Breast epithelium (tissue), 4 donors: ENCODE measurements at regions not wholly inside any gene's neighbourhood (a gene's known extent, or its start where the extent isn't known, plus 50 kb on each side); places are given as distances from the start of the nearest gene placed in this dataset.

ENCODE experiments used
- DNase-seq, 2 donors: peaks; one replicate each; pipeline ENCODE4 v3.0.0-alpha.2; 2019; ENCODE audit warnings: low spot score in 2 of 2
- H3K27ac ChIP-seq, 2 donors: fragments of 200-600 bp; sonication (generic) in 1 of 2; one replicate each; pipeline ENCODE4 v1.5.1; 2016 to 2019; ENCODE audit warnings: mild to moderate bottlenecking in 1 of 2
- H3K27me3 ChIP-seq, 2 donors: fragments of 200-600 bp; sonication (generic) in 1 of 2; one replicate each; pipeline versions ENCODE4 v1.5.1 to v1.6.0; 2017 to 2019; ENCODE audit warnings: control low read depth in 1 of 2, mild to moderate bottlenecking in 1 of 2
- H3K36me3 ChIP-seq: fragments of 200-600 bp; one replicate; pipeline ENCODE4 v1.5.1; 2019
- H3K4me1 ChIP-seq, 2 donors: fragments of 200-600 bp; sonication (generic); one replicate each; pipeline ENCODE4 v1.5.1; 2016 to 2019; ENCODE audit warnings: control low read depth in 1 of 2
- H3K4me3 ChIP-seq, 3 donors: fragments of 200-600 bp; sonication (generic); 1 replicate in 2 of 3; 2 replicates in 1 of 3; pipeline ENCODE4 v1.5.1; 2016 to 2019; ENCODE audit warnings: mild to moderate bottlenecking in 3 of 3, moderate library complexity in 2 of 3
- H3K9me3 ChIP-seq, 2 donors: fragments of 200-600 bp; sonication (generic) in 1 of 2; one replicate each; pipeline ENCODE4 v1.5.1; 2016 to 2019; ENCODE audit warnings: control low read depth in 1 of 2
- POLR2A ChIP-seq: fragments of 450-650 bp; IDR thresholded peaks from one replicate; pipeline ENCODE4 v1.6.1; 2016; ENCODE audit warnings: antibody characterized with exemption, mild to moderate bottlenecking, moderate library complexity
- POLR2AphosphoS5 ChIP-seq, 3 donors: sonication (generic); formaldehyde crosslinking; IDR thresholded peaks; one replicate each; pipeline ENCODE4 v1.6.1; 2017; ENCODE audit warnings: antibody characterized with exemption in 3 of 3
- intact Hi-C: fragments of 100-400 bp; cut with DNase I; formaldehyde crosslinking; loops from one replicate; pipeline ENCODE4 v1.15.1; 2023; ENCODE audit warnings: low total_unique reads
- TF ChIP-seq, protein P1 (sequence below), 3 donors: fragments of 450-650 bp; IDR thresholded peaks; one replicate each; pipeline ENCODE4 v1.5.1; 2016 to 2017; ENCODE audit warnings: antibody characterized with exemption in 3 of 3, mild to moderate bottlenecking in 3 of 3, moderate library complexity in 3 of 3

DNA sequence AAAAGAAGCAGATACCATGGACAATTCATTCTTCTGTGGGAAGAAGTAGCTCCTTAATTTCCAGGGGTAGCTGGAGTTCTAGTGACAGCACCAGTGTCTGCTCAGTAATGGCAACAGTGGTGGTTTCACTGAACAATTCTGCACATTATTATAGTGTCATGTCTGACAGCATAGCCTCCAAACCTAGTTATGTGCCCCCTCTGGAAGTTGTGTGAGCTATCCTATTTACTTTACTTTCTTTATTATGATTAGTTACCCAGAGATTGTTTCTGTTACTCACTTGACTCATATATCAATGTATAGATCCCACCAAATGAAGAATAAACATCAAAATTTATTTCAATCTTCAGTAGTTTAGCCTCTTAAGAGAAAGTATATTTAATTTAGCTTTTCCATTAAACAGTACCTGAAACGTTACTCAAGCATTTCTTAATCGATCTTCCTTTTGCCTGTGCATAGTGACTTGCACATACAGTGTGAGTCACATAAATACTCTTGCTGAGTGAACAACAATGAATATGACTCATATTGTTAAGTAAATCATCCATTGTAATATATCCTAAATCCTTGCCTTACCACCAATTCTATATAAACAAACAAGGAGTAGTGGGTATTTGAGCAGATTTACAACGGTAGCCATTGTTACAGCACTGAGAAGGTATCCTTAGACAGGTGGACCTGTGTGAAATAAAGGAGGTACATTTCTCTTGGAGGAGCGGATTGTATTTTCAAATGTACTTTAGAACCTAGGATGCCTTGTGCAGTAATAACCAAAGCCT is 534.7 kb downstream of the ANKRD50 start:
- H3K4me3 ChIP-seq = no peak overlapping the region
- no peak overlapping the region for H3K27ac ChIP-seq
- H3K36me3 ChIP-seq = no peaks in the 10 kb centered on the region
- H3K9me3 ChIP-seq = no peaks in the 10 kb centered on the region
- intact Hi-C loops = no loop called here
- H3K4me1 ChIP-seq = no peaks in the 10 kb centered on the region
- no peaks in the 10 kb centered on the region for H3K27me3 ChIP-seq
- DNase-seq = no peak
- TF ChIP-seq POLR2A = no peak
- no peak for TF ChIP-seq POLR2AphosphoS5 (IDR thresholded peaks at IDR 0.05)
- TF ChIP-seq, protein P1, sequence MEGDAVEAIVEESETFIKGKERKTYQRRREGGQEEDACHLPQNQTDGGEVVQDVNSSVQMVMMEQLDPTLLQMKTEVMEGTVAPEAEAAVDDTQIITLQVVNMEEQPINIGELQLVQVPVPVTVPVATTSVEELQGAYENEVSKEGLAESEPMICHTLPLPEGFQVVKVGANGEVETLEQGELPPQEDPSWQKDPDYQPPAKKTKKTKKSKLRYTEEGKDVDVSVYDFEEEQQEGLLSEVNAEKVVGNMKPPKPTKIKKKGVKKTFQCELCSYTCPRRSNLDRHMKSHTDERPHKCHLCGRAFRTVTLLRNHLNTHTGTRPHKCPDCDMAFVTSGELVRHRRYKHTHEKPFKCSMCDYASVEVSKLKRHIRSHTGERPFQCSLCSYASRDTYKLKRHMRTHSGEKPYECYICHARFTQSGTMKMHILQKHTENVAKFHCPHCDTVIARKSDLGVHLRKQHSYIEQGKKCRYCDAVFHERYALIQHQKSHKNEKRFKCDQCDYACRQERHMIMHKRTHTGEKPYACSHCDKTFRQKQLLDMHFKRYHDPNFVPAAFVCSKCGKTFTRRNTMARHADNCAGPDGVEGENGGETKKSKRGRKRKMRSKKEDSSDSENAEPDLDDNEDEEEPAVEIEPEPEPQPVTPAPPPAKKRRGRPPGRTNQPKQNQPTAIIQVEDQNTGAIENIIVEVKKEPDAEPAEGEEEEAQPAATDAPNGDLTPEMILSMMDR (IDR thresholded peaks at IDR 0.05) = no peak

DNA sequence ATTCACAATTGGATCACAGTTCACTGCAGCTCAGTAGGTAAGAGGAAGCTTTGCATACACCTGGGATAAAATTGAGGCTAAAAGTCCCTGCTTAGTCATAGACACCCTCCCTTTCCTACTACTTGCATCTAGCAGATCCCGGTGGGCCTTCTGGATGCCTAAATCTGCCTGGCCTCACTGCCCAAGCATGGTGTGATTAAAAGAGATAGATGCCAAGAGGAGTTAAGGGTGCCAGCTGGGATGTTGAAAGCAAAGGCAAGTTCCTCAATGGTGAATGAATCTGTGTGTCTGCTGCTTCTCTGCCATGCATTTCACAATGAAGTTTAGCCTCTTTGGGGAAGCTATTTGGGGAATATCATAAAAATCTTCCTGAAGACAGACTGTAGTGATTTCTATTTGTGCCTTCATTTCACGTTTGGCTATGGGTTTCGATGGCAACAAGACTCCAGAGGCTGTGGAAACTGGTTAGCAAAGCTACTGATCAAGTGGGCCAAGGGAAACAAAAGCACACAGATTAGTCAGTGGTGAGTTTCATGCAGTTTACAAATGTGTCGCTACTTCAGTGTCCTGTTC is 534.0 kb downstream of the ANKRD50 start:
- no peak overlapping the region for H3K4me3 ChIP-seq
- TF ChIP-seq POLR2A (no peak), POLR2AphosphoS5 (IDR thresholded peaks at IDR 0.05) (no peak)
- TF ChIP-seq, protein P1 (IDR thresholded peaks at IDR 0.05) = no peak

DNA sequence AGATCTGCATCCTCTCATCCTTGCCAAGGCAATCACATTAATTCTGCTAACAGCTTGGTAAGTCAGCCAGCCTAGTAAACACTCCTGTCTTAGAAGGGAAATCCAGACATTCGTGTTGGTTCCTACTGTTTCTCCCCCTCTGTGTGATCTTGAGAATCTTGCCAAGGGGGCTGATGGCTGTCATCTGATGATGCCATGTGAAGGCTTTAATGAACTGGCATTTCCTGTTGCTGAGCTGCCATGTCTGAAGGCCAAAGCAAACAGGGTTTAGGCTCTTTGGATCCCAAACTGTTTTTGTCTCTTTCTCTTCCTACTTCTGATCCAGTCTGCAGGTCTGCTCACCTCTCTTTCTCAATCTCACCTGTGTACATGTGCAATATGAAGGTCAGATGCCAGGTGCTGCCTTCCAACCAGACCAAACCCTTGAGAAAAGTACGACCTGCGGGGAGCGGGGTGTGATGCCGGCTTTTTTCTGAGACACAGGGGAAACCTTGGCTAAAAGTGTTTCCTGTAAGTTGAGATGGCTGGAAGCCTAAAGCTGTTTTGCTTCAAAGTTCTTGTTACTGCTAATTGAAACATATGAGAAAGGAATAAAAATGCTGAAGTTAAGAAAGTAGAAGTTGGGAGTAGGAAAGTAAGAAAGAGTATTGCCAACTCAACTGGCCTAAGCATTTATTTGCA is 532.9 kb downstream of the ANKRD50 start:
- no peak overlapping the region for H3K27ac ChIP-seq
- DNase-seq = no peak
- intact Hi-C loops = no loop called here
- H3K4me3 ChIP-seq = no peak overlapping the region
- H3K27me3 ChIP-seq = no peaks in the 10 kb centered on the region
- H3K36me3 ChIP-seq = no peaks in the 10 kb centered on the region
- H3K4me1 ChIP-seq = no peaks in the 10 kb centered on the region
- H3K9me3 ChIP-seq = no peaks in the 10 kb centered on the region
- TF ChIP-seq POLR2A (no peak), POLR2AphosphoS5 (IDR thresholded peaks at IDR 0.05) (no peak)
- TF ChIP-seq, protein P1 (IDR thresholded peaks at IDR 0.05) = no peak

More for the DNA sequence above, 534.0 kb downstream of the ANKRD50 start:
- no peak for DNase-seq
- Histone ChIP-seq H3K27ac (no peak overlapping the region), H3K36me3 (no peaks in the 10 kb centered on the region), H3K9me3 (no peaks in the 10 kb centered on the region), H3K27me3 (no peaks in the 10 kb centered on the region), H3K4me1 (no peaks in the 10 kb centered on the region)
- intact Hi-C loops = no loop called here

DNA sequence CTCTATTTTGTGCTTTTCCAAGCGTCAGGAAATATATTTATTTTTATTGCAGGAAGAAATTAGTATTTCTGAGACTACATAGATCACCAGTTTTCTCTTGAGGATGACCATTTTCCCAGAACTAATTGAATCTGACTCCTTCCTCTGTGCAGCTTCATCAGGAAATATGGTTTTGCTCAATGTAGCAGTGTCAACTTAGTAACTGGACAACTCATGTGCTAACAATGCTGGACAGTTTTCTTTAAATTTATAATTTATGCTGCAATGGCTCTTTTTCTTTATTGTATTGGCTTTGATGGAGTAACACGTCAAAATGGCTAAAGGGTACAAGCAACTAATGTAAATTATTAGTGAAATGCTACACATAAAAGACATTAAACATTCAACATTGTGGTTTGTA is 531.5 kb downstream of the ANKRD50 start:
- intact Hi-C loops = no loop called here
- no peak for DNase-seq
- Histone ChIP-seq H3K4me1 (no peaks in the 10 kb centered on the region), H3K27me3 (no peaks in the 10 kb centered on the region), H3K27ac (no peak overlapping the region), H3K9me3 (no peaks in the 10 kb centered on the region), H3K36me3 (no peaks in the 10 kb centered on the region), H3K4me3 (no peak overlapping the region)
- TF ChIP-seq POLR2A (no peak), POLR2AphosphoS5 (IDR thresholded peaks at IDR 0.05) (no peak)
- TF ChIP-seq, protein P1 (IDR thresholded peaks at IDR 0.05) = no peak

DNA sequence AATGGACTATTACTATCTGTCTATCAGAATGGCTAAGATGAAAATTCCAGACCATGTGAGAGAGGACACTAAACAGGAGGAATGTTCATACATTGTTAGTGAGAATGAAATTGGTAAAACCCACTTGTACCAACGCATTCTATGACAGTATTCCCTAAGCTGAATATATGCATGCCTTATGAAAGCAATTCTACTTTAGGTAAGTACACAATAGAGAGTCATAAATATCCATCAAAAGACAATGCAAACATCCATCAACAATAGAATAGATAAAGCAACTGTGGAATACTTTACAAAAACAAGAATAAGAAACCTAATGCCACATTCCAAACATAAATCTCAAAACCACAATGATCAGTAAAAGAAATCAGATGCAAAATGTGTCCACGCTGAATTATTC is 529.3 kb downstream of the ANKRD50 start:
- Histone ChIP-seq H3K4me1 (no peaks in the 10 kb centered on the region), H3K4me3 (no peak overlapping the region), H3K27ac (no peak overlapping the region), H3K9me3 (no peaks in the 10 kb centered on the region), H3K27me3 (no peaks in the 10 kb centered on the region), H3K36me3 (no peaks in the 10 kb centered on the region)
- TF ChIP-seq POLR2A (no peak), POLR2AphosphoS5 (IDR thresholded peaks at IDR 0.05) (no peak)
- TF ChIP-seq, protein P1 (IDR thresholded peaks at IDR 0.05) = no peak
- intact Hi-C loops = no loop called here
- no peak for DNase-seq
